T47D (cell line): ENCODE measurements at regions not wholly inside any gene's neighbourhood (a gene's known extent, or its start where the extent isn't known, plus 50 kb on each side); places are given as distances from the start of the nearest gene placed in this dataset.

Source experiments
- DNase-seq, 2 experiments: peaks; one replicate each; pipeline versions ENCODE4 v3.0.0 to v3.0.0-alpha.2; 2011 to 2012; ENCODE audit warnings: low read depth in 1 of 2, low spot score in 1 of 2
- JUND ChIP-seq: IDR thresholded peaks from 2 replicates; pipeline ENCODE4 v1.6.1; 2012; ENCODE audit warnings: low read depth
- in situ Hi-C: cut with HindIII; loops from 2 replicates; pipeline ENCODE4 v1.10.0; 2016; ENCODE audit warnings: low sequenced_read_pairs, low pct_unique_long_range_greater_than_20kb

DNA sequence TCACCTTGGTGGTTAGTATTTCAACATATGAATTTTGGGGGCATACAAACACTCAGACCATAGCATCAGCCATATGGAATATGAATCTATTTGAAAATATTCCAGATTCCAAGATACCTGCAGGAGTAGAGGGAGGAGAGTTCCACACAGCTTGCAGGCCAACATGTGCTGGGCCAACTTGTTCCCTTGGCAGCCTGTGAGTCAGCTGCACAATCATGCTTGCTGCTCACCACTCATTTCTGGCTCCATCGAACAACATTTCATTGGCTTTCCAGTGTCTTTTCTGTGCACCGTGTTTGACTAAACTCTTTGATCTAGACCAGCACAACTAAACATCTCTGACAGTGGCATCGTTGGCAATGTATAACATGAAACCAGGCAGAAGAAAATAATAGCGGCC is 282.5 kb upstream of the RASGEF1B start:
- in situ Hi-C loops: no loop called here
- TF ChIP-seq JUND: no peak
- DNase-seq: no peak

DNA sequence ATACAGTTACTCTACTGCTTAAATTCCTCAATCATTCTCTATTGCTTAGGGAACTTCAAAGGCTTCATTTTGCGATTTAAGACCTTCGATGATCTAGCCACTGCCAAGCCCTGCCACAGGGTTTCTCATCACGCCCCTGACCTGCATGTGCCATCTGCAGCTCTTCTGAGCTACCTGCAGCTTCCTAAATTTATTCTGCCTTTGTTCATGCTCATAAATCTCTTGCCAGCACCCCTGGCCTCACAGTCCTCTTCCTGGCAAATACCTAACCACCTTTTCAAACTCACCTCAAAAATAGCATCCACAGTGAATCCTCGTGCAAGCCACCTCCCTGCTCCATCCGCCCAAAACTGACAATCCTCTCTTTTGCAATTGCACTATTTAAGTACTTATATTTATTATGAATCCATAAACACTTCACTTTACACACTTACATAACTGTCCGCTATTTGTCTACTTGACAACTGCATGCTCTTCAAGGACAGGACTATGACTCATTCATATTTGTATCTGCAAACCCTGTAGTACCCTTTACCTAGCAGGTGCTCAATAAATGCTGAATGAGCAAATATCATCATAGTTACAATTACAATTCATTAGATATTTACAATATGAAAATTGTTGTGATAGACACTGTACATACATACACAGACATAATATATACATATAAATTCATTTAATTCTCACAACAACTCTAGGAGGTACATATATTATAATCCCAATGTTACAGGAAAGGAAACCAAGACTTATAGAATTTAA is 280.0 kb upstream of the RASGEF1B start:
- no peak for DNase-seq
- in situ Hi-C loops: no loop called here
- no peak for TF ChIP-seq JUND

DNA sequence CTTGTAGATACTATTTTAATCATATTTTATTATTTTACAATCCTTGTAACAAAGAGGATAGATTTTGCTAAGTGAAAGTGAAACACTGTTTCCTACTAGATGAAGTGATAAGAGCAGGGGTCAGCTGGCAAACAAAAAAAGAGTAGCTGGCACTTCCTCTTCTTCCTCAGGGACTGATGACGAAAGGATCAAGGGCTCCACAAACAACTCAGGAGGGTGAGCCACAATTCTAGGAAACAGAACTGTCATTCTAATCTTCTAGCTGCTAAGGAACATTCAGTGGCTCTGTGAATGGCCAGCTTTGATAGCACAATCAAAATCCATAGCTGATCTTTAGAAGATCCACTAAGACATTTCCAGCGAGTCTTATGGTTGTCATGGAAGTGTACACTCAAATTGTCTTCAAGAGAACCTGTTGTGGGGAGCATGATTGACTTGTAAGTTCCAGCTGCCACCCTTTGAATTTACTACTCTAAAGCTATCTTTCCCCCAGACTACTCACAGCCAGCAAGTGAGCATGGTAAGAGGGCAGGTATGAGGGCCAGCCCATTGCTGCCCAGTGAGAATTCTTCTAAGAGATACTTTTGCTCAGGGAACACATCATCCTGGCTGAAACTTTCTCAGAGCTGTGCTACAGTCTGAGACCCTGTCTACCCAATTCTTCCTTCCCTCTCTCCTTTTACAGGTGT is 275.7 kb upstream of the RASGEF1B start:
- in situ Hi-C loops: no loop called here
- no peak for TF ChIP-seq JUND
- DNase-seq: no peak

DNA sequence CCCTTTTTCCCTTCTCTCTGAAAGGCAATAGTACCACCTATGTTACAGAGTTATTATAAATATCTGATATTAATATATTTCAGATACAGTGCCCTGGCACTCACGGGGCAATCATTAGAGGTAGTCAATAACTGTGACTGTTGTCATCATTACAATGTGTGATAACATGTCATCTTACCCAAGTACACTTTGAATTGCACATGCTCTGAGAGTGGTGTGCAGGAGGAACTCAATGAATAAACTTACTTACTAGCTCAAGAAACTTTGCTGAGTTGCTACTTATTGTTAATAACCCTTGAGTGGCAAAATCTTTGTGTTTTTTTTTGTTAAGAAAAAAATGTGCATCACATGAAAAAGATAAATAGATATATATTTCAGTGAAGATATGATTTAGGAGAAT is 275.1 kb upstream of the RASGEF1B start:
- no peak for TF ChIP-seq JUND
- in situ Hi-C loops: no loop called here
- no peak for DNase-seq

- in situ Hi-C loops: no loop called here
- TF ChIP-seq JUND: no peak
- no peak for DNase-seq
These were observed 274.4 kb upstream of the RASGEF1B start for GRCh38 chr4:81746071-81746470.

DNA sequence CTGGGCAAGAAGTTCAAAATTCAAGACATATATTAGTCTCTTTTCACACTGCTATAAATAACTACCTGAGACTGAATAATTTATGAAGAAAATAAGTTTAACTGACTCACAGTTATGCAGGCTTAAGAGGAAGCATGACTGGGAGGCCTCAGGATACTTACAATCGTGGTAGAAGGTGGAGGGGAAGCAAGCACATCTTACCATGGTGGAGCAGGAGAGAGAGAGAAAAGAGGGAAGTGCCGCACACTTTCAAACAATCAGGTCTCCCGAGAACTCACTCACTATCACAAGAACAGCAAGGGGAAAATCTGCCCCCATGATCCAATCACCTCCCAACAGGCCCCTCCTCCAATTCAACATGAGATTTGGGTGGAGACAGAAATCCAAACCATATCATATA is 273.3 kb upstream of the RASGEF1B start:
- in situ Hi-C loops: no loop called here
- no peak for TF ChIP-seq JUND
- DNase-seq: no peak

GRCh38 chr4:81743731-81744435 is 272.2 kb upstream of the RASGEF1B start:
- TF ChIP-seq JUND: no peak
- in situ Hi-C loops: no loop called here
- DNase-seq: no peak

GRCh38 chr4:81740487-81740886 is 268.8 kb upstream of the RASGEF1B start:
- DNase-seq: no peak
- no peak for TF ChIP-seq JUND
- in situ Hi-C loops: no loop called here

GRCh38 chr4:81738891-81739290 is 267.2 kb upstream of the RASGEF1B start:
- in situ Hi-C loops: no loop called here
- DNase-seq: no peak
- TF ChIP-seq JUND: no peak

DNA sequence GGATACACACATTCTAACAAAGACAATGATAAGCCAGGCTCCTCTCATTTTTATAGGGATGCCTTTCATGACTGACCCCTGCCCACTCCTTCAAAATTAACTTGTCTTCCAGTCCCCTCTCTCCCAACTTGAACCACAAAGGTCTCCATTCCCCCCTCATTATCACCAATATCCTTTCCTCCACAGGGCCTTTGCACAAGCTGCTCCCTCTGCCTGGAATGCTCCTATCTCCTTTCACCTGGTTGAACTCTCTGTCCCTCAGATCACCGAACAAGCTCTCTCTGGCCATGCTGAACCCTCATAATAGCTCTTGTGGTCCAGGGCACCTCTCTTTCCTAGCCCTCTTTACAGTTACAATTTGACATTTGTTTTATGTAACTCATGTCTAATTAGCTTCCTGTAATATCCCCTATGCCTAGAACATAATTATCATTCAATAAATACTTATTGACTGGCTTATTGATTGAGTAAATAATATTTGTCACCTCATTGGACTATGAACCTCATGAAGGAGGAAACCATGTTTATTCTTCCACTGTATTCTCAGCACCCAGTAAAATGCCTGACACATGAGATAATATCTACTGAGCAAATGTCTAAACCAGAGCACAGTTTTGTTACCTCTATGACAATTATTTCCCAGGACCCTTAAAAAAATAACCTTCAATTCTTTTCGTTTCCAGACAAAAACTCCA is 266.3 kb upstream of the RASGEF1B start:
- DNase-seq: no peak
- in situ Hi-C loops: no loop called here
- TF ChIP-seq JUND: no peak

DNA sequence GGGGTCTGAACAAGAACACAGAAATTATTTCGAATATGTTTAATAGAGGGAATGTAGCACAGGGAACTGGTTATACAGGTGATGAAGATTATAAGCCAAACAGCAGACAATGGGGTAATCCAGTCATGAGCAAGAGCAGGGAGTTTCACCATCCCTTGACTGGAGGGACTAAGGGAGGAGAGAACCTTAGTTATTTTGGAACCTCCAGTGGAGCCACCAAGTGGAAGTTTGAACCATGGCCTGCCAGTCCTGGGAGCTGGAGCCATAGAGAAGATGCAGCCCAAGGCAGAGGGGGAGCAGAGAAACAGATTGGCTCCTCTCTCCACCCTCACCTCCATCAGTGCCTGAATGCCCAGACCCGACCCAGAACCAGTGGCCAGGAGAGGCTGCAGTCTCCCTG is 264.6 kb upstream of the RASGEF1B start:
- in situ Hi-C loops: no loop called here
- peak in 1 of 2 experiments; percentile 2 for DNase-seq
- no peak for TF ChIP-seq JUND

DNA sequence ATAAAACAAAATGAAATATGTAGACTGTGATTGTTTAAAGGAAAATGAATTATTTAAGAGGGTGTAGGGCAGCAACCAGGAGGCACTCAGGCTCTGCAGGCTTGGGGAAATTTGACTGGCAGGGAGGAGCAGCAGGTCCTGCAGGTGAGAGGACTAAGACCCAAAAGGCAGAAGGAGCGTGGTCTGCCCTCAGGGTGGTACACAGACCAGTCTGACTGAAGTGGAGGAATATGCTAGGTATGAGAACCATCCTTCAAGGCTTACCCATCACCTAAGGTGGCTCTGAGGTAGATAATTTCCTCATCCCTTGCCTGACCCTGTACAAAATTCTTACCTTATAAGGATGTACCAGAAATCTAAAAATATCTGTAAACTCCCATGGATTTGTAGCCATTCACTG is 261.3 kb upstream of the RASGEF1B start:
- in situ Hi-C loops: no loop called here
- TF ChIP-seq JUND: no peak
- DNase-seq: no peak
